ENCODE measurements at regions not wholly inside any gene's neighbourhood (a gene's known extent, or its start where the extent isn't known, plus 50 kb on each side); places are given as distances from the start of the nearest gene placed in this dataset.

DNA sequence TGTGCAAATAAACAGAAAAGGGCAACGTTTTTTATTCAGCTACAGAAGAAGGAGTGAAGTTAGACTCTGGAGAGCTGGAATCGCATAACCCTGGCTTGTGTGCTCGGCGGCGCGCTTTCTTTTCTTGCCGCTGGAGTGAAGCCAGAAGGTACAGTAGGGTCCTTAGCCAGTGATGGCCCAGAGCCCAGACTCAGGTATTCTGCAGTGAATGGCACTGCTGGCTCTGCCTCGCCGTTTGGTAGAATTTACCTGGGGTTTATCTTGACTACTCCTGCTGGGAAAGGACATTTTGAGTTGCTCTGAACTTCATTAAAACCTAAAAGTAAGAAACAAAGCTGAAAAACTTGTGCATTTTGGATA is 56.9 kb upstream of the TIAM2 start:
- Histone ChIP-seq H3K27me3 (replicated peaks in 1 of 4; ENCODE audit: control insufficient read depth in 3 of 4, extremely low read depth in 1 of 4, insufficient read depth in 3 of 4, low read length in 3 of 4) (no peaks in the 10 kb centered on the region), H3K23ac (ENCODE audit: insufficient read length) (no peak overlapping the region), H3K27ac (ENCODE audit: low read depth, low read length) (no peak overlapping the region), H2AK5ac (ENCODE audit: low read depth, low read length) (no peak overlapping the region), H3K9ac (replicated peaks in 1 of 4; ENCODE audit: extremely low read depth in 1 of 4, low read depth in 3 of 4, low read length in 3 of 4) (no peak overlapping the region), H3K56ac (replicated peaks; ENCODE audit: insufficient read length, low read depth, low read length) (no peak overlapping the region), H2BK20ac (ENCODE audit: low read length) (no peak overlapping the region), H3K79me1 (ENCODE audit: low read depth, low read length) (no peaks in the 10 kb centered on the region), H3K18ac (ENCODE audit: extremely low read depth, low read length) (no peak overlapping the region), H2BK5ac (ENCODE audit: low read depth, low read length) (no peak overlapping the region), H3K79me2 (ENCODE audit: control insufficient read depth in 1 of 2, insufficient read depth in 2 of 2, low read length in 2 of 2) (no peaks in the 10 kb centered on the region), H3K4me1 (replicated peaks in 1 of 4; ENCODE audit: control insufficient read depth in 3 of 4, insufficient read depth in 4 of 4, low read length in 3 of 4) (peaks cover 0 to 4% (median 0%) of the 10 kb centered on the region in 4 experiments; a peak in 2 of 7 replicates), H2BK120ac (replicated peaks; ENCODE audit: low read depth, low read length) (no peak overlapping the region), H4K8ac (ENCODE audit: extremely low read depth, insufficient read depth, low read length) (no peak overlapping the region), H3K23me2 (ENCODE audit: low read depth, low read length) (no peaks in the 10 kb centered on the region), H2BK15ac (ENCODE audit: low read length) (no peak overlapping the region), H3K9me3 (ENCODE audit: insufficient read depth in 2 of 2, low read depth in 1 of 2, low read length in 1 of 2) (no peaks in the 10 kb centered on the region), H4K91ac (replicated peaks; ENCODE audit: insufficient read length, low read length) (no peak overlapping the region), H4K5ac (ENCODE audit: insufficient read length, low read depth, low read length) (no peak overlapping the region), H4K20me1 (replicated peaks in 1 of 2; ENCODE audit: control insufficient read depth in 1 of 2, insufficient read depth in 2 of 2, low read length in 2 of 2) (no peaks in the 10 kb centered on the region), H3K36me3 (ENCODE audit: control insufficient read depth in 2 of 4, insufficient read depth in 4 of 4, low read length in 3 of 4) (no peaks in the 10 kb centered on the region), H3K14ac (ENCODE audit: insufficient read length) (no peak overlapping the region), H3K4me2 (ENCODE audit: insufficient read depth in 1 of 2, low read depth in 2 of 2, low read length in 2 of 2) (no peak overlapping the region), H3K4ac (replicated peaks; ENCODE audit: insufficient read length, low read depth, low read length) (no peak overlapping the region), H3K4me3 (ENCODE audit: extremely low read depth in 1 of 4, insufficient read depth in 2 of 4, low read depth in 3 of 4, low read length in 4 of 4) (no peak overlapping the region), H2AFZ (ENCODE audit: low read length) (no peak overlapping the region), H2BK12ac (ENCODE audit: low read depth, low read length) (no peak overlapping the region)
- no peak for DNase-seq (ENCODE audit: low read depth in 1 of 2, low spot score in 2 of 2)
- WGBS, 2 experiments (ENCODE audit: extremely low coverage in 1 of 2, insufficient coverage in 1 of 2, insufficient read length in 1 of 2, insufficient replicate concordance in 2 of 2, low coverage in 1 of 2, low lambda C conversion rate in 2 of 2, missing lambda C conversion rate in 1 of 2) = 96% methylated on average over 9 of the region's 9 CpGs; no CpG with 5 or more reads in 1 of the 2 experiments
- CTCF ChIA-PET (ENCODE audit: partially characterized antibody) = interaction anchor here (0.7 to 1.6 kb wide), 5 partner anchors 8 to 241 kb away, joined by 3 to 7 read pairs (median 4); no protein-coding TSS in a partner anchor
- FAIRE-seq = no peak
- POLR2A ChIA-PET (ENCODE audit: partially characterized antibody) = no interaction called here
- TF ChIP-seq YY1 (IDR thresholded peaks at IDR 0.05; ENCODE audit: low read depth, low read length) (no peak), TAF7 (optimal IDR thresholded peaks at IDR 0.05; ENCODE audit: borderline replicate concordance, low read depth, low read length) (no peak), POLR2A (IDR thresholded peaks at IDR 0.05; ENCODE audit: control extremely low read depth in 1 of 2, low read depth in 2 of 2, low read length in 2 of 2) (no peak), CHD1 (IDR thresholded peaks at IDR 0.05; ENCODE audit: low read depth, low read length) (no peak), RAD21 (IDR thresholded peaks at IDR 0.05 in 1 of 2, conservative IDR thresholded peaks at IDR 0.05 in 1 of 2; ENCODE audit: low read depth in 2 of 2, low read length in 2 of 2) (no peak), CREB1 (IDR thresholded peaks at IDR 0.05) (no peak), BRCA1 (IDR thresholded peaks at IDR 0.05; ENCODE audit: low read depth, low read length) (no peak)
- TF ChIP-seq, protein P1, sequence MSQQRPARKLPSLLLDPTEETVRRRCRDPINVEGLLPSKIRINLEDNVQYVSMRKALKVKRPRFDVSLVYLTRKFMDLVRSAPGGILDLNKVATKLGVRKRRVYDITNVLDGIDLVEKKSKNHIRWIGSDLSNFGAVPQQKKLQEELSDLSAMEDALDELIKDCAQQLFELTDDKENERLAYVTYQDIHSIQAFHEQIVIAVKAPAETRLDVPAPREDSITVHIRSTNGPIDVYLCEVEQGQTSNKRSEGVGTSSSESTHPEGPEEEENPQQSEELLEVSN (IDR thresholded peaks at IDR 0.05) = no peak

Measured in H1 (cell line).